ENCODE measurements at regions not wholly inside any gene's neighbourhood (a gene's known extent, or its start where the extent isn't known, plus 50 kb on each side); places are given as distances from the start of the nearest gene placed in this dataset.

GRCh38 chrX:65932173-65933084 lies 107.5 kb downstream of the VSIG4 start:
- no peak for TF ChIP-seq SMAD3 (CRISPR knock-in tag; IDR thresholded peaks at IDR 0.05; ENCODE audit: borderline replicate concordance)
- no peak for TF ChIP-seq ESRRA (CRISPR knock-in tag; IDR thresholded peaks at IDR 0.05; ENCODE audit: borderline replicate concordance)
- no peak for TF ChIP-seq ZNF512 (CRISPR knock-in tag; IDR thresholded peaks at IDR 0.05; ENCODE audit: borderline replicate concordance)
- TF ChIP-seq GABPB1 (CRISPR knock-in tag; IDR thresholded peaks at IDR 0.05), result no peak
- TF ChIP-seq CTCF (IDR thresholded peaks at IDR 0.05), result no peak
- TF ChIP-seq FOXP4 (CRISPR knock-in tag; IDR thresholded peaks at IDR 0.05), result no peak
